ENCODE measurements at regions not wholly inside any gene's neighbourhood (a gene's known extent, or its start where the extent isn't known, plus 50 kb on each side); places are given as distances from the start of the nearest gene placed in this dataset.

- H3K27ac ChIP-seq, result no peak overlapping the region
- 86 to 88% methylated on average over 3 of the region's 3 CpGs for WGBS, 2 experiments (ENCODE audit: low coverage in 1 of 2, low lambda C conversion rate in 2 of 2, missing lambda C conversion rate in 2 of 2)
- TF ChIP-seq EZH2 (IDR thresholded peaks at IDR 0.05; ENCODE audit: insufficient read depth, poor library complexity, severe bottlenecking), result no peak
- no peak for TF ChIP-seq EZH2phosphoT487 (IDR thresholded peaks at IDR 0.05; ENCODE audit: insufficient read depth, low read depth)
- no peak overlapping the region for H3K9ac ChIP-seq
- H3K4me3 ChIP-seq, result no peak overlapping the region
- H3K9me3 ChIP-seq (ENCODE audit: low read depth), result no peaks in the 10 kb centered on the region
- H3K4me1 ChIP-seq (ENCODE audit: insufficient read depth), result no peaks in the 10 kb centered on the region
- H2AFZ ChIP-seq, result no peak overlapping the region
- H3K79me2 ChIP-seq (ENCODE audit: insufficient read depth), result no peaks in the 10 kb centered on the region
- DNase-seq, result no peak
- H4K20me1 ChIP-seq (ENCODE audit: insufficient read depth), result no peaks in the 10 kb centered on the region
- no peaks in the 10 kb centered on the region for H3K9me2 ChIP-seq (ENCODE audit: insufficient read depth)
- no peaks in the 10 kb centered on the region for H3K27me3 ChIP-seq (replicated peaks; ENCODE audit: insufficient read depth)
- H3K36me3 ChIP-seq (ENCODE audit: low read depth), result no peaks in the 10 kb centered on the region
- no peaks in the 10 kb centered on the region for H3F3A ChIP-seq (ENCODE audit: insufficient read depth)
- no peak overlapping the region for H3K4me2 ChIP-seq (ENCODE audit: unreplicated experiment)
- in situ Hi-C loops (cut with MboI), result no loop called here
Measured at GRCh38 chr20:52817981-52818380, 154.2 kb upstream of the TSHZ2 start.

- WGBS, 2 experiments (ENCODE audit: low coverage in 1 of 2, low lambda C conversion rate in 2 of 2, missing lambda C conversion rate in 2 of 2), result 21 to 62% methylated on average over 1 of the region's 1 CpG
- H3F3A ChIP-seq (ENCODE audit: insufficient read depth), result no peaks in the 10 kb centered on the region
- H3K79me2 ChIP-seq (ENCODE audit: insufficient read depth), result no peaks in the 10 kb centered on the region
- H3K27me3 ChIP-seq (replicated peaks; ENCODE audit: insufficient read depth), result no peaks in the 10 kb centered on the region
- no peak overlapping the region for H3K27ac ChIP-seq
- in situ Hi-C loops (cut with MboI), result no loop called here
- no peaks in the 10 kb centered on the region for H3K9me3 ChIP-seq (ENCODE audit: low read depth)
- H3K4me2 ChIP-seq (ENCODE audit: unreplicated experiment), result no peak overlapping the region
- no peak overlapping the region for H3K9ac ChIP-seq
- H2AFZ ChIP-seq, result no peak overlapping the region
- DNase-seq, result peak; percentile 25
- no peaks in the 10 kb centered on the region for H3K4me1 ChIP-seq (ENCODE audit: insufficient read depth)
- no peaks in the 10 kb centered on the region for H4K20me1 ChIP-seq (ENCODE audit: insufficient read depth)
- TF ChIP-seq EZH2phosphoT487 (IDR thresholded peaks at IDR 0.05; ENCODE audit: insufficient read depth, low read depth) (no peak), EZH2 (IDR thresholded peaks at IDR 0.05; ENCODE audit: insufficient read depth, poor library complexity, severe bottlenecking) (no peak)
- H3K36me3 ChIP-seq (ENCODE audit: low read depth), result no peaks in the 10 kb centered on the region
- no peak overlapping the region for H3K4me3 ChIP-seq
- H3K9me2 ChIP-seq (ENCODE audit: insufficient read depth), result no peaks in the 10 kb centered on the region
Measured at GRCh38 chr20:52817511-52817910, 154.6 kb upstream of the TSHZ2 start.

DNA sequence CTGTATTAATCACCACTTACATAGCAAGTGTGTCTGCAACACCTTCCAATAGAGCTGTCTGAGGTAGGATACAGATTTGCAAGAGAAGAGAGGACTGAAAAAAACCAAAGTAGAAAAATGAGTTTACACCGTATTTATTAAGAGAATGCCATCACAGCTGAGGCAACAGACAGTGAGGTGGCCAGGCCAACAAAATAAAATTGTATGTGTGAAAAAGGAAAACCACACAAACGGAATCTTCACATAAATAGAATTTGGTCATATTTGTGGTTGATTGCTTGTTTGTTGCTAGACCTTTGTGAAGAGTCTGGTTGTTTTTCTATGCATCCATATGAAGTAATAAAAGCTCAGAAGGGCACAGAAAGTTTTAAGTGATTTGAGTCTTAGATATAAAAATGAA lies 157.8 kb upstream of the TSHZ2 start:
- Histone ChIP-seq H2AFZ (no peak overlapping the region), H3K27ac (no peak overlapping the region), H3K79me2 (ENCODE audit: insufficient read depth) (no peaks in the 10 kb centered on the region), H3K4me2 (ENCODE audit: unreplicated experiment) (no peak overlapping the region), H3F3A (ENCODE audit: insufficient read depth) (no peaks in the 10 kb centered on the region), H3K9me3 (ENCODE audit: low read depth) (no peaks in the 10 kb centered on the region), H3K9ac (no peak overlapping the region), H4K20me1 (ENCODE audit: insufficient read depth) (no peaks in the 10 kb centered on the region), H3K27me3 (replicated peaks; ENCODE audit: insufficient read depth) (no peaks in the 10 kb centered on the region; the same call in 1 of the 2 replicates), H3K4me1 (ENCODE audit: insufficient read depth) (no peaks in the 10 kb centered on the region), H3K36me3 (ENCODE audit: low read depth) (no peaks in the 10 kb centered on the region), H3K4me3 (no peak overlapping the region), H3K9me2 (ENCODE audit: insufficient read depth) (no peaks in the 10 kb centered on the region)
- 64 to 78% methylated on average over 2 of the region's 2 CpGs for WGBS, 2 experiments (ENCODE audit: low coverage in 1 of 2, low lambda C conversion rate in 2 of 2, missing lambda C conversion rate in 2 of 2)
- DNase-seq, result no peak
- in situ Hi-C loops (cut with MboI), result no loop called here
- no peak for TF ChIP-seq EZH2 (IDR thresholded peaks at IDR 0.05; ENCODE audit: insufficient read depth, poor library complexity, severe bottlenecking)
- TF ChIP-seq EZH2phosphoT487 (IDR thresholded peaks at IDR 0.05; ENCODE audit: insufficient read depth, low read depth), result no peak

GRCh38 chr20:52812231-52812847 lies 159.8 kb upstream of the TSHZ2 start:
- WGBS, 2 experiments (ENCODE audit: low coverage in 1 of 2, low lambda C conversion rate in 2 of 2, missing lambda C conversion rate in 2 of 2), result 76 to 81% methylated on average over 4 of the region's 4 CpGs
- H3K79me2 ChIP-seq (ENCODE audit: insufficient read depth), result no peaks in the 10 kb centered on the region

More at GRCh38 chr20:52812231-52812847, 159.8 kb upstream of the TSHZ2 start:
- H3K27me3 ChIP-seq (replicated peaks; ENCODE audit: insufficient read depth), result peaks cover 3% of the 10 kb centered on the region; the same call in 1 of the 2 replicates
- H3K4me3 ChIP-seq, result no peak overlapping the region
- no peaks in the 10 kb centered on the region for H3F3A ChIP-seq (ENCODE audit: insufficient read depth)
- H3K9ac ChIP-seq, result no peak overlapping the region
- H3K27ac ChIP-seq, result no peak overlapping the region
- no peaks in the 10 kb centered on the region for H3K36me3 ChIP-seq (ENCODE audit: low read depth)
- no peaks in the 10 kb centered on the region for H3K9me2 ChIP-seq (ENCODE audit: insufficient read depth)
- H3K9me3 ChIP-seq (ENCODE audit: low read depth), result no peaks in the 10 kb centered on the region
- no peak overlapping the region for H2AFZ ChIP-seq
- peak; percentile 14 for DNase-seq
- H3K4me1 ChIP-seq (ENCODE audit: insufficient read depth), result no peaks in the 10 kb centered on the region
- in situ Hi-C loops (cut with MboI), result no loop called here
- H3K4me2 ChIP-seq (ENCODE audit: unreplicated experiment), result no peak overlapping the region
- no peaks in the 10 kb centered on the region for H4K20me1 ChIP-seq (ENCODE audit: insufficient read depth)
- TF ChIP-seq EZH2 (IDR thresholded peaks at IDR 0.05; ENCODE audit: insufficient read depth, poor library complexity, severe bottlenecking) (no peak), EZH2phosphoT487 (IDR thresholded peaks at IDR 0.05; ENCODE audit: insufficient read depth, low read depth) (no peak)
